ENCODE measurements at regions not wholly inside any gene's neighbourhood (a gene's known extent, or its start where the extent isn't known, plus 50 kb on each side); places are given as distances from the start of the nearest gene placed in this dataset.

- FAIRE-seq: no peak
- TF ChIP-seq POLR2AphosphoS5 (IDR thresholded peaks at IDR 0.05; ENCODE audit: low read depth, low read length) (no peak), TAF1 (IDR thresholded peaks at IDR 0.05; ENCODE audit: borderline replicate concordance, low read depth, low read length) (no peak), POLR2A (IDR thresholded peaks at IDR 0.05; ENCODE audit: low read depth, low read length) (no peak)
- DNase-seq (ENCODE audit: insufficient read length): no peak
Observed at GRCh38 chr4:19844446-19844845, 407.3 kb upstream of the SLIT2 start.

DNA sequence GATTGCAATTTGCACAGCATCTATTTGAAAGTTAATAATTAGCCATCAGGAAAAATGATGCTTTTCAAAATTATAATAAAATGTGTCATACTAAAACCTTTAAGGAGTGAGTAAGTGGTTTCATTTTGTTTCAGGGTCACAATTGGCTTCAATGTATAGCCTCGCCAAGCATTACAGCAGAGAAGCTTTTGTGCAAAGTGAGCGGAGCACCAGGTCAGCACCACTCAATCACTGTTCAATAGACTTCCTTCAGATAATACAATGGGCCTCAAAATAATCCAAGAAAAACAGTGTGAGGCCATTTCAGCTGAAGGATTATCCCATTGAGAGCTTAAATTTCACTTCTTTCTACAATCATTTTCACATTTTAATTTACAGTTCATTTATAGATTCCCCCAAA, 409.2 kb upstream of the SLIT2 start:
- DNase-seq (ENCODE audit: insufficient read length) (no peak), FAIRE-seq (no peak)
- TF ChIP-seq POLR2AphosphoS5 (IDR thresholded peaks at IDR 0.05; ENCODE audit: low read depth, low read length) (no peak), POLR2A (IDR thresholded peaks at IDR 0.05; ENCODE audit: low read depth, low read length) (no peak)

DNA sequence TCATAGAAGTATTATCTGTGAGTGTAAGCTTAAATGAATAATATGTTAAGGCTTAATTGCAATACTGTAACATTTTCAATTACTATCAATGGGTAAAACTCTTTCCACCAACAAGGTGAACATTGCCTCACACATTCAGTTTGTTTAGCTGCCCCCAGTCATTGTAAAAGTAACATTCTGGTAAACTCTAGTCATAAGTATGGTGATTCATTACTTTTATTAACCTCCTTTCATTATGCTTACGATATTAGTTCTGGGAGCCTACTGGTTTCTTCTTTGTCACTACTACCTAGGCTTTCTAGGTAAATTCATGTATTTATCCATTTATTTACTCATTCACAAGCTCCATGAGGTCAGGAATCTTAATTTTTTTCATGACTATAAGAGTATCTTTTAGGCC, 412.8 kb upstream of the SLIT2 start:
- FAIRE-seq (no peak), DNase-seq (ENCODE audit: insufficient read length) (no peak)
- TF ChIP-seq POLR2AphosphoS5 (IDR thresholded peaks at IDR 0.05; ENCODE audit: low read depth, low read length) (no peak), POLR2A (IDR thresholded peaks at IDR 0.05; ENCODE audit: low read depth, low read length) (no peak), TAF1 (IDR thresholded peaks at IDR 0.05; ENCODE audit: borderline replicate concordance, low read depth, low read length) (no peak)

- no peak for DNase-seq (ENCODE audit: insufficient read length)
- no peak for FAIRE-seq
Observed at GRCh38 chr4:19835429-19835828, 416.3 kb upstream of the SLIT2 start.

GRCh38 chr4:19832411-19832810, 419.3 kb upstream of the SLIT2 start:
- DNase-seq (ENCODE audit: insufficient read length) (no peak), FAIRE-seq (no peak)
- TF ChIP-seq TAF1 (IDR thresholded peaks at IDR 0.05; ENCODE audit: borderline replicate concordance, low read depth, low read length): no peak
- no peak for TF ChIP-seq POLR2AphosphoS5 (IDR thresholded peaks at IDR 0.05; ENCODE audit: low read depth, low read length)
- TF ChIP-seq POLR2A (IDR thresholded peaks at IDR 0.05; ENCODE audit: low read depth, low read length): no peak

More at GRCh38 chr4:19835429-19835828, 416.3 kb upstream of the SLIT2 start:
- TF ChIP-seq POLR2AphosphoS5 (IDR thresholded peaks at IDR 0.05; ENCODE audit: low read depth, low read length) (no peak), TAF1 (IDR thresholded peaks at IDR 0.05; ENCODE audit: borderline replicate concordance, low read depth, low read length) (no peak), POLR2A (IDR thresholded peaks at IDR 0.05; ENCODE audit: low read depth, low read length) (no peak)

- TF ChIP-seq TAF1 (IDR thresholded peaks at IDR 0.05; ENCODE audit: borderline replicate concordance, low read depth, low read length) (no peak), POLR2AphosphoS5 (IDR thresholded peaks at IDR 0.05; ENCODE audit: low read depth, low read length) (no peak), POLR2A (IDR thresholded peaks at IDR 0.05; ENCODE audit: low read depth, low read length) (no peak)
- no peak for DNase-seq (ENCODE audit: insufficient read length)
- FAIRE-seq: no peak
Observed at GRCh38 chr4:19831644-19832285, 419.9 kb upstream of the SLIT2 start.

DNA sequence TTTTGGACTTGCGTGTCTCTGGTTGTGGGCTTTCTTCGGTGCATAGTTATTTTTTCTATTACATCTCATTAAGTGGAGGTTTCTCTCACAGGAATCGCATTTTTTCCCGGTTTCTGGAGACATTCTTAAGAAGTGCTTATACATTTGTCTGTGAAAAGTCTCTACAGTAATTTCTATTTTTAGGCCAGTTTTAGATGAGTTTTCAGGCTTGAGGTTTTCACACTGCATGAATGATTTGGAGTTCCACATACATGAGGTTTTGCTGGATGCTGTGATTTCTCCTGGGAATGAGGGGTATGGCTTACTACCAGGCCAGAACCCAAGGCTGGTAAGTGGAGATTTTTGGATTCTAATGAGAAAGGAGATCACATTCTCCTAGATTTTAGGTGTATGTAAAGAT, 422.6 kb upstream of the SLIT2 start:
- FAIRE-seq: no peak
- no peak for TF ChIP-seq POLR2A (IDR thresholded peaks at IDR 0.05; ENCODE audit: low read depth, low read length)
- no peak for TF ChIP-seq POLR2AphosphoS5 (IDR thresholded peaks at IDR 0.05; ENCODE audit: low read depth, low read length)
- TF ChIP-seq TAF1 (IDR thresholded peaks at IDR 0.05; ENCODE audit: borderline replicate concordance, low read depth, low read length): no peak
- DNase-seq (ENCODE audit: insufficient read length): no peak

- FAIRE-seq (no peak), DNase-seq (ENCODE audit: insufficient read length) (no peak)
Observed at GRCh38 chr4:19823781-19824180, 427.9 kb upstream of the SLIT2 start.

DNA sequence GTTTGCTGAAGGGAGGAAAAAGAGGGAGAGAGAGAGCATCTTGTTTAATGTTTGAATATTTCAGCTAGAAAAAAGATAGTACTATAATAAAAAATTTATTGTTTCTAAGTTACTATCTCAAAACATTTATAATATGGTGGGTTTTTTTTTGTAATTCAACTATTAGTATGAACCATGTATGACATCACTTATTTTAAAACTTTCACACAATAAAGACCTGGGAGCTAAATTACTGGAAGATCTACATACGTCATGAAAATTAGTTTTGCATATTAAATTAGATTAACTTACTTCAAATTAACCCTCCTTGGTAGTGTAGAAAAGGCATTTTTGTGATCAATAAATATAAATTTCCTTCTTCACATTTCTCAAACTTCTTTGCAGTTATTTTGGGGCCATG, 432.0 kb upstream of the SLIT2 start:
- TF ChIP-seq POLR2AphosphoS5 (IDR thresholded peaks at IDR 0.05; ENCODE audit: low read depth, low read length): no peak
- TF ChIP-seq POLR2A (IDR thresholded peaks at IDR 0.05; ENCODE audit: low read depth, low read length): no peak
- TF ChIP-seq TAF1 (IDR thresholded peaks at IDR 0.05; ENCODE audit: borderline replicate concordance, low read depth, low read length): no peak
- DNase-seq (ENCODE audit: insufficient read length) (no peak), FAIRE-seq (no peak)

More at GRCh38 chr4:19823781-19824180, 427.9 kb upstream of the SLIT2 start:
- TF ChIP-seq POLR2AphosphoS5 (IDR thresholded peaks at IDR 0.05; ENCODE audit: low read depth, low read length) (no peak), TAF1 (IDR thresholded peaks at IDR 0.05; ENCODE audit: borderline replicate concordance, low read depth, low read length) (no peak), POLR2A (IDR thresholded peaks at IDR 0.05; ENCODE audit: low read depth, low read length) (no peak)

DNA sequence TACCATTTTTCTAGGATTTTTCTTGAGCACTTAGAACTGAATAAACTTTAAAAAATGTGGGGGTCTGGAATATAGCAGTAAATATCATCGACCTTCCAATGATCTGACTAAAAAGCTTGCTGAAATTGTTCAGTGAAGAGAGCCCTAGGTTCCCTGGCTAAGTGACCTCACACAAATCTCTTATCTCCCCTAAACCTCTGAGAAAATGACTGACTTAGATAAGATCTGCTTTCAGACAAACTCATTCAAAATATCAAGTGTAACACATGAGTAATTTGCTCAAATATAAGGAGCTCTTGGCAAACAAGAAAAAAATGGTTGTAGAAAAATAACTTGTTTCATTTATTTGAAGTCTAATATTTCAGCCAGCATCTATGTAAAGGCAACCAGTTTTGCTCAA, 441.7 kb upstream of the SLIT2 start:
- TF ChIP-seq POLR2AphosphoS5 (IDR thresholded peaks at IDR 0.05; ENCODE audit: low read depth, low read length): no peak
- TF ChIP-seq POLR2A (IDR thresholded peaks at IDR 0.05; ENCODE audit: low read depth, low read length): no peak
- TF ChIP-seq TAF1 (IDR thresholded peaks at IDR 0.05; ENCODE audit: borderline replicate concordance, low read depth, low read length): no peak
- FAIRE-seq (no peak), DNase-seq (ENCODE audit: insufficient read length) (no peak)

DNA sequence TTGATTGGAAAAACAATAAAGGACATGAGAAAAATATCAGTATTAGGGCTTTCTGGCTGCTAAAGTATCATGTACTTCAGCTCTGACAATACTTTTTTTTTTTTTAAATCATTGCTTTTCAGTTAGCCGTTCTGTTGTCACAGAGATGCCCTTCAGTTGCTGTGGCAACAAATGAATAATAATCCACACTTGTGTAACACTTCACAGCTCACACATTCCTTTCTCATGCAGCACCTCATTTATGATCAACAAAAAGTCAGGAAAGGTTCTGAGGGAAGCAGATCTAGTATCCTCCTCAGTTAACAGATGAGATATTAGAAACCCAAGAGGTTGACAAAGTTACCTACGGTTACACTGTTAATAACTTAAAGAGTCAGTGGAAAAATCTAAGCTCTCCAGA, 444.2 kb upstream of the SLIT2 start:
- TF ChIP-seq TAF1 (IDR thresholded peaks at IDR 0.05; ENCODE audit: borderline replicate concordance, low read depth, low read length): no peak
- DNase-seq (ENCODE audit: insufficient read length): no peak
- no peak for FAIRE-seq

DNA sequence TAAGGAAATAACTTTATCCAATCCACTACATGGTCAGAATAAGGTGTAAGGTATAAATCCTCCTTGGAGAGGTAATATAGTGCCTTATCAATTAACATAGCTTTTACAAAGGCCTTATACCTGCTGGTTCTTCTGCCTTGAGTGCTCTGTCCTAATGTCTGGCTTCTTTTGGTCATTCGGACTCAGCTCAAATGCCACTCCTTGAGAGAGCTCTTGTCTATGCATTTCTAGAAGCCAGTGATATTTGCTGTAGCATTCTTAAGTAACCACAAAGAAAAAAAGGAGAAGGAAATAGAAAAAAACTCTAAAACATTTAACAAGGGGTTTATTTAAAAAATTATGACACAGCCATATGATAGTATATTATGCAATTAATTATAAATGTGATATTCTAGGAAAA, 444.8 kb upstream of the SLIT2 start:
- no peak for FAIRE-seq
- DNase-seq (ENCODE audit: insufficient read length): no peak
- TF ChIP-seq POLR2A (IDR thresholded peaks at IDR 0.05; ENCODE audit: low read depth, low read length) (no peak), POLR2AphosphoS5 (IDR thresholded peaks at IDR 0.05; ENCODE audit: low read depth, low read length) (no peak), TAF1 (IDR thresholded peaks at IDR 0.05; ENCODE audit: borderline replicate concordance, low read depth, low read length) (no peak)

DNA sequence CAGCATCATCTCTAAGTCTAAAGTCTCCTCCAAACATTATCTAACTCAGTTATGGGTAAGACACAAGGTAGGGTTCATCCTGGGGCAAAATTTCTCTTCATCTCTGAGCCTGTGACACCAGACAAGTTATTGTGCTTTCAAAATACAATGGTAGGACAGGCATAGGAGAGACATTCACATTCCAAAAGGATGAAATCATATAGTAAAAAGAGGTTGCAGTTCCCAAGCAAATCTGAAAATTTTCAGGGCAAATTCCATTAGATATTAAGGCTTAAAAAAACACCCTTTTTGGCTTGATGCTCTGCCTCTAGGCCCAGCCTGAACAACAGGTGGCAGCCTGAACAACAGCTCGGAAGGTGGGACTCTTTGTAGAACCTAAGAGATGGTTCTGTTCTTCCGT, 448.3 kb upstream of the SLIT2 start:
- FAIRE-seq (no peak), DNase-seq (ENCODE audit: insufficient read length) (no peak)
- no peak for TF ChIP-seq POLR2AphosphoS5 (IDR thresholded peaks at IDR 0.05; ENCODE audit: low read depth, low read length)
- no peak for TF ChIP-seq TAF1 (IDR thresholded peaks at IDR 0.05; ENCODE audit: borderline replicate concordance, low read depth, low read length)
- no peak for TF ChIP-seq POLR2A (IDR thresholded peaks at IDR 0.05; ENCODE audit: low read depth, low read length)
